GM19463 (cell line): ENCODE measurements at regions not wholly inside any gene's neighbourhood (a gene's known extent, or its start where the extent isn't known, plus 50 kb on each side); places are given as distances from the start of the nearest gene placed in this dataset.

Source experiments
- ATAC-seq: cut with Tn5 transposase; IDR thresholded peaks from one replicate; pipeline ENCODE4 v1.9.1; 2021; ENCODE audit warnings: mild to moderate bottlenecking, moderate library complexity; ENCODE audit not compliant: unreplicated experiment

DNA sequence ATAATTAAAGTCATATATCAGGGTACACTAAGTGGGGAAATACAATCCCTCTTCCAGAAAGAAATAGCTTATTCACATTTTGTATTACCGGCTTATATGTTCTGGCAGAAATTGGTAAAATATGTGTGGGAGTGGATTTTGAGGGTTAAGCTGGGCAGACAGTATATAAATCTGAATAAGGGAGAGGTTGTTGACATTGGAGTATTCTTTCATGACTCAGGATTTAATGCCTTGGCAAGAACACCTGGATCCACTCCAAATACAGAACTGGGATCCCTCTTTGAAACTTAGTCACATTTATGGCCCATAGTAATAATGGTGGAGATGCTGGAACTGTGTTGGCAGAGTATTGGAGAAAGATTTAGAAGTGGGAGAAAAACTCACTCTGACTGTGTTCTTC is 54.3 kb upstream of the TET2 start:
- no peak for ATAC-seq

DNA sequence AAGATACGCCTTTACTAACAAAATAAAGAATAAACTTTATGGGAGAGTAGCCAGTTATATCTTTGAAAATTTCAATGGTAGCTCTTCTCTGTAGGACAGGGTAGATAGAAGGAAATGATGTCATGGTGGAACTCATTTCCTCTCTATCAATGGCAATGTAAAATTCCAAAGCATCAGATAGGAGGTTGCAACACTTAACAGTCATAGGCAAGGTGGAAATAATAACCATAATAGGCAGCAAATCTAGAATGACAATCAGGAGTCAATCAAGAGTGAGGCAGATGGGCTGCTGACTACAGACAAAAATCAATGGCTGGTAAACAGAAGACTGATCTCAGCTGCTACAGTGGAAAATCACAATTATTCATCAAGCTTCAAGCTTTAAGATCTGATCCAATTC is 53.9 kb upstream of the TET2 start:
- ATAC-seq = no peak

DNA sequence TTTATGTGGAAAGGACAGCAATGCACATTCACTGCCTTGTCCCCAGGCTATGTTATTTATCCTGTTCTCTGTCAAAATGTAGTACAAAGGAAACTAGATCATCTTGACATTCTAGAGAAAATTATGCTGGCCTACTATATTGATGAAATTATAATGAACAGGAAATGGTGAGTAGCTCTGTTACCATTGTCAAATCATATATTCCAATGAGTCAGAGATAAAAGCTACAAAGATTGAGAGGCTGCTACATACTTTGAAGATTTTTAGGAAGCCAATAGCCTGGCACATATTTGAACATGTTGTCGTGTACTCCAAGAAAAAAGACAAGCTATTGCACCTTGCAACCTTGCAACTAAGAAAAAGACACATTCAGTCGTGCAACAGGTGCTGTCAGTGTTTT is 52.7 kb upstream of the TET2 start:
- ATAC-seq = no peak
